Activated naive CD8-positive, alpha-beta T cell treated with anti-CD3 and anti-CD28 coated beads for 36 hours (primary cell): ENCODE measurements at regions not wholly inside any gene's neighbourhood (a gene's known extent, or its start where the extent isn't known, plus 50 kb on each side); places are given as distances from the start of the nearest gene placed in this dataset.

ENCODE experiments used
- DNase-seq: peaks from one replicate; pipeline ENCODE4 v3.0.0; 2021
- H3K27ac Mint-ChIP-seq: one replicate; pipeline ENCODE4 v1.8.0; 2022; ENCODE audit warnings: mild to moderate bottlenecking, moderate library complexity, mixed read lengths
- H3K27me3 Mint-ChIP-seq: one replicate; pipeline ENCODE4 v1.8.0; 2022; ENCODE audit warnings: mild to moderate bottlenecking, mixed read lengths
- H3K36me3 Mint-ChIP-seq: one replicate; pipeline ENCODE4 v1.8.0; 2021; ENCODE audit warnings: mild to moderate bottlenecking, mixed read lengths
- H3K4me1 Mint-ChIP-seq: one replicate; pipeline ENCODE4 v1.8.0; 2021; ENCODE audit warnings: mixed read lengths
- H3K4me3 Mint-ChIP-seq: one replicate; pipeline ENCODE4 v1.8.0; 2022; ENCODE audit warnings: mild to moderate bottlenecking, moderate library complexity, mixed read lengths
- H3K9me3 Mint-ChIP-seq: one replicate; pipeline ENCODE4 v1.8.0; 2022; ENCODE audit warnings: mixed read lengths

DNA sequence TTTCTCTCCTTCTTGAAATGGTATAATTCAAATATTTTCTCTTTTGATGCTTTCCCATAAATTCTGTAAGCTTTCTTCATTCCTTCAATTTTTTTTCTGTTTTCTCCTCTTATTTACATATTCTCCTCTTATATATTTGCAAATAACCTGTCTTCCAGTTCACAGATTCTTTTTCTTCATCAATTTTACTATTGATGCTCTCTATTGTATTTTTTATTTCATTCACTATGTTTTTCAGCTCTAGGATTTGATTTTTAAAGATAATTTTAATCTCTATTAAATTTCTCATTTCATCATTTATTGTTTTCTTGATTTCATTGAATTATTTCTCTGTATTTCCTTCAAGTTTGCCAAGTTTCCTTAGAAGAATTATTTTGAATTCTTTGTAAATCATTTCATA lies 54.0 kb upstream of the PRPS1L1 start:
- DNase-seq, result no peak
- peaks cover 31% of the 10 kb centered on the region for H3K27me3 Mint-ChIP-seq
- no peak overlapping the region for H3K4me3 Mint-ChIP-seq
- H3K9me3 Mint-ChIP-seq, result peaks cover 16% of the 10 kb centered on the region
- H3K27ac Mint-ChIP-seq, result no peak overlapping the region
- peaks cover 2% of the 10 kb centered on the region for H3K36me3 Mint-ChIP-seq
- peaks cover 4% of the 10 kb centered on the region for H3K4me1 Mint-ChIP-seq

DNA sequence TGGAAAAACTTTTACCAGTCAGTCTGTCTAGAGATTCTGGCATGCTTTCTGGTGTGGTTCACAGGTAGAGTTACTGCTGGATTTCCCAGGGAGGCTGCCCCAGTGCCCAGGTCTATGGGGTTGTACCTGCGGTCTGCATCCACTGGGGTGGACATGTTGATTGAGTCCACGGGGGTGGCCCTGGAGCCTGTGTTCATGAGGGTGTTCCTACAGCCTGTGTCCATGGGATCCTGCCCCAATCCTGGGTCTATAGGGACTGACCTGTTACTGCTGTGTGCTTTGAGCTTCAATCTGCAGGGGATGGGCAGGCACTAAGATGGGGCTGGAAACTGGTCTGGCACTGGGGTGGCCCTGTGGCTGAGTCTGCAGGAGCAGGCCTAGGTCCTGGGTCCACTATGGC lies 54.5 kb upstream of the PRPS1L1 start:
- Mint-ChIP-seq H3K27me3 (peaks cover 35% of the 10 kb centered on the region), H3K4me1 (peaks cover 4% of the 10 kb centered on the region), H3K27ac (no peak overlapping the region), H3K36me3 (peaks cover 2% of the 10 kb centered on the region), H3K4me3 (no peak overlapping the region), H3K9me3 (peaks cover 16% of the 10 kb centered on the region)
- no peak for DNase-seq

DNA sequence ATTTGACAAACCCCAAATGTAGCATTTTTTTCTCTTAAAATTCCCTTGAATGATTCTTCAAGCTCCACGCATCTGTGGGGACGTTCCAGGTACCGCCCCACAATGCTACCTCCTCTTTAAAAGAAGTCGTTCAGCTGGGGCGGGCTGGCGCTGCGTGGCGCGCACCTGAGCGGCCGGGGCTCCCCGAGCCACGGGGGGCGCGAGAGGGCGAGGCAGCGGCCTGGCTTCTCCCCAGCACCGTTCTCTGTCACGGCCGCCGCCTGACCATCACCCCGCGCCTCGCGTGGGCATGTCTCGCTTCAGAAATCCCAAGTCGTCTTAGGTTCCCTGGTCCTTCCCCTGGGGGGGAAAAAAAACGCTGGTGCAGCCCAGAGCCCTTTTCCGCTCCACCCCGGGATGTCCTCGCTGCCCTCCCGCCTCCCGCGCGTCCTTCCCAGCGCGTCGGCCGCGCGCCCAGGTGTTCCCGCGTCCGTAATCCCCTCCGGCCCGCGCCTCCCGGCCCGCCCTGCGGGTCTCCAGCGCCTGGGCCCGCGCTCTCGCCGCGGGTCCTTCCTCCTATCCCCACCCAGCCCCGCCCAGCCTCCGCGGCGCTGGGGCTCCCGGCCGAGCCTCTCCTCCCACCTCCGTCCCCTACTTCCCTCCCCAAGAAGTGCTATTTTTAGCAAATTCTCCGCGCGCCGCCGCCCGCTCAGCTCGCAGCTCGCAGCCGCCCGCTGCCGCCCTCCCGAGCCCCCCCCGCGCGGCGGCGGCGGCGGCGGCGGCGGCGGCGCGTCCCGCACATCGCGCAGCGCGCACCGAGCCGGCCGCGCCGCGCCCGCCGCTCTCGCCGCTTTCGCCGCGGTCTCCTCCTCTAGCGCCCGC lies 58.7 kb upstream of the PRPS1L1 start:
- Mint-ChIP-seq H3K9me3 (peaks cover 8% of the 10 kb centered on the region), H3K36me3 (peaks cover 2% of the 10 kb centered on the region), H3K4me1 (peaks cover 4% of the 10 kb centered on the region), H3K27ac (no peak overlapping the region), H3K4me3 (peak overlapping the region; percentile 61), H3K27me3 (peaks cover 56% of the 10 kb centered on the region)
- DNase-seq, result peak; percentile 15

DNA sequence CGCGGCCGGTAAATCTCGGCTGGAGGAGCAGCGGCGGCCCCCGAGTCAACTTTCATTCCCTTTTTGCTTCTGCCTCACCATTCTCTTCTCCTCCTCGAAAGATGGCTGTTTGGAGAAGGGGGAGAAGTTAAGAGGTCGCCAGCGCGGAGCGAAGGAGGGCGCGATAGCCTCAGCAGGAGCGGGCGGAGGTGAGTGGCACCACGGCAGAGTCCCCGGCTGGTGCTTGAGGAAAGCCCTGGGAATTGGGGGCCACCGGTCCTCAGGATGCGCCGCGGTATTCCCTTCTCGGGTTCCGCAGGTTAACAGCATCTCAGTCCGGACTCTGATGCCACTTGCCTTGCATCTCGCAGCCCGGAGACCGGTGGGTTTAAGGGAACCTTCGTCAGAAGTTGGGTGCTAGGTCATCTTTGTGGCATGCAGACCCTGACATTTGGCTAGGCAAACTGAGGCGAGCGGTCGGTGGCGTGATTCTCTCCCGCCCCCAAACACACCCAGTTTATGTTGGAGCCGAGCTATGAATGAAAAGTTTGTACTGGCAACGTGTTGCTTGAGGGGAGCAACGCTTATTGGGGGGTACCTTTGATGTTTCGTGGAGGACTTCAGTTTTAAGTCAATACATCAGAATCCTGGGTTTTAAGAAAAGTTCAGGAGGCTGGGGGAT lies 59.5 kb upstream of the PRPS1L1 start:
- Mint-ChIP-seq H3K4me3 (peak overlapping the region; percentile 61), H3K4me1 (peaks cover 4% of the 10 kb centered on the region), H3K27ac (no peak overlapping the region), H3K36me3 (no peaks in the 10 kb centered on the region), H3K27me3 (peaks cover 53% of the 10 kb centered on the region), H3K9me3 (peaks cover 3% of the 10 kb centered on the region)
- no peak for DNase-seq

DNA sequence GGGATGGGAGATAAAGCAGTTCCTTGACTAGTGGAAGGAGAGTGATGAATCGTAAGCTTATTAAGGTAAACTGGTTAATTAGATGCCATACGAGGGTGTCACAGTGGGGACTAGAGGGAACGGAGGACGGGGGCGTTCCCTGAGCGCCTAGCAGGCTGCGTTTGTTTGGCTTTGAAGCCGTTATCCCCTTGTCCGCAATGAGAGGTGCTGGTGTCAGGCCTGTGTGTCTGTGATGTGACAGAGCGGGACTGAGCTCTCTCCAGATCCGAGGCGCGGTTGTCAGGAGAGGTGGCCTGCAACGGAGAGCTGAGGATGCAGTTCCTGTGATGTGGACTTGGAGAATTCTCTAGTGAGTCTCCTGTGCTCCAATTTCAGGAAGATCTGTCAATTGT lies 60.0 kb upstream of the PRPS1L1 start:
- H3K27ac Mint-ChIP-seq, result no peak overlapping the region
- H3K27me3 Mint-ChIP-seq, result peaks cover 53% of the 10 kb centered on the region
- H3K36me3 Mint-ChIP-seq, result no peaks in the 10 kb centered on the region
- no peak for DNase-seq
- no peak overlapping the region for H3K4me3 Mint-ChIP-seq
- H3K4me1 Mint-ChIP-seq, result peaks cover 4% of the 10 kb centered on the region
- peaks cover 3% of the 10 kb centered on the region for H3K9me3 Mint-ChIP-seq

DNA sequence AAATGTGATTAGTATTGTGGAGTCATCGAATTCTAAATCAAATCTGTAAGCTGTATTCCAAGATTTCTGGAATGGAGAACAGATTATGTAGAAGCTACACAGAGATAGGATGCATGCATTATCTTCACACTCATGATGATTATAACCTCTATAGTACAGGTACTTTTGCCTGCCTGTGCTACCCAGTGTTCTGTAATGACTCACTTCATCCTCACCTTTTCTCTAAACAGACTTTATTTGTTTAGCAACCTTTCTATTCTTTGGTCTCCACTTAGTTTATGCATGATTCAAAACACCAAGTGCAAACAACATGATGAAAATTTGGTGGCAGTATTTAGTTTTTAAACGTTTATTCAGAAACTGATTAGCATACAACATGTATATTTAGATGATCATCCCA lies 68.4 kb upstream of the PRPS1L1 start:
- Mint-ChIP-seq H3K4me1 (no peaks in the 10 kb centered on the region), H3K36me3 (no peaks in the 10 kb centered on the region), H3K4me3 (no peak overlapping the region), H3K9me3 (no peaks in the 10 kb centered on the region), H3K27me3 (no peaks in the 10 kb centered on the region), H3K27ac (no peak overlapping the region)
- no peak for DNase-seq

DNA sequence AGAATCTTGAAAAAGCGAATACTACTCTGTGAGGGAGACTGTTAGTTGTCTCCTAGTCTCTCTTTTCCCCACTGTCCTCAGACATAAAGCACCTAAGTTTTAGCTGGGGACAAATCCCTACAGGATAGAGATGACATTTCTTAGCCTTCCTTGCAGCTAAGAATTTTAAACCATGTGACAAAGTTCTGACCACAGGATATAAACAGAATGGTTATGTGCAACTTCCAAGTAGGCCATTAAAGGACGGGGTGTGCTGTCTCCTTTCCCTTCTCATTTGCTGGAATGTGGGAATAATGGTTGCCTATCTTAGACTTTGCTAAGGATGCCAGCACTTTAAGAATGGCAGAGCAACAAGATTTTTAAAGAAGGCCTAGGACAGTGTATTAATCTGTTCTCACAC lies 74.9 kb upstream of the PRPS1L1 start:
- no peak overlapping the region for H3K4me3 Mint-ChIP-seq
- no peak overlapping the region for H3K27ac Mint-ChIP-seq

DNA sequence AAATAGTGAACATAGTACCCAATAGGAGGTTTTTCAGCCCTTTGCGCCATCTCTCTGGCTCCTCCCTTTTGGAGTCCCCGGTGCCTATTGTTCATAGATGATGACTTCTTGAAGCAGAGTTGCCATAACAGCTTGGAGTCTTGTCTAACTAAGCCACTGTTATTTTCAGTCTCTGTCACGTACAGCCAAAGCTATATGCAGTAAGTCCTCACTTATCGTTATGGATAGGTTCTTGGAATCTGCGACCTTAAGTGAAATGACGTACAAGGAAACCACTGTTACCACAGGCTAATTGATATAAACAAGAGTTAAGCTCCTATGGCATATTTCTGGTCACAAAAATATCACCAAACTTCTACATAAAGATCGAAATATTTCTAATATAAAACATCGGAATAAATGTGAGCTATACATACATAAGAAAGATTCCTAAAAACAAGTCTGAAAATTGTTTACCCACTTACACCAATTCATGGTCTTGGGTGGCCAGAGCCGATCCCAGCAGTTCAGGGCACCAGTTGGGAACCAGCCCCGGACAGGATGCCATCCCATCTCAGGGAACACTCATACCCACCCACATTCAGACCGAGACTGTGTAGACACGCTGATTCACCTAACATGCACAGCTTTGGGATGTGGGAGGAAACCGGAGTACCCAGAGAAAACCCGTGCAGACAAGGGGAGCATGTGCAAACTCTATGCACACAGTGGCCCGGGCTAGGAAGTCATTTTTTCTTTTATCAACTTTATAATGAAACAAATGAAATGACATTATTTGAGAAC lies 76.0 kb upstream of the PRPS1L1 start:
- Mint-ChIP-seq H3K27me3 (peaks cover 11% of the 10 kb centered on the region), H3K9me3 (no peaks in the 10 kb centered on the region), H3K4me1 (no peaks in the 10 kb centered on the region), H3K4me3 (no peak overlapping the region), H3K36me3 (no peaks in the 10 kb centered on the region), H3K27ac (no peak overlapping the region)
- DNase-seq, result no peak

More for the DNA sequence above, 74.9 kb upstream of the PRPS1L1 start:
- no peaks in the 10 kb centered on the region for H3K36me3 Mint-ChIP-seq
- H3K9me3 Mint-ChIP-seq, result no peaks in the 10 kb centered on the region
- peaks cover 7% of the 10 kb centered on the region for H3K27me3 Mint-ChIP-seq
- no peak for DNase-seq
- no peaks in the 10 kb centered on the region for H3K4me1 Mint-ChIP-seq

DNA sequence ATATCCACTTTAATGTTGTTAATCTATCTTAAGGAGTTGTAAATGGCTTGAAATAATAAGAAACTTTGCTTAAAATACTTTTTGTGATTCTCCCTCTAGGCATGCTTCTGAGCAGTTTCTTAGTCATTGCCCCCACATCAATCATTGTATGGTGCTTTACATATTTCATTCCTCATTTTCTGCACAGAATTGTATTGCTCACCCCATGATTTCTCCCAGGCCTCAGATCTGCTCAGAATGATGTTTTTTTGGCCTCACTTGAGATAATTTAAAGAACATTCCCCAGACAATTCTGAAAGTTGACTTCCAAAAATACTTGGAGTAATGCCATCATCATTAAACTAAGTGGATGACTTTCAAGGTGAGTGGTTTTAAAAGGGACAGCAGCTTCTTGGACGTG lies 82.1 kb upstream of the PRPS1L1 start:
- no peaks in the 10 kb centered on the region for H3K36me3 Mint-ChIP-seq
- H3K4me3 Mint-ChIP-seq, result no peak overlapping the region
- no peak for DNase-seq
- no peaks in the 10 kb centered on the region for H3K4me1 Mint-ChIP-seq
- H3K9me3 Mint-ChIP-seq, result no peaks in the 10 kb centered on the region
- H3K27ac Mint-ChIP-seq, result no peak overlapping the region
- peaks cover 11% of the 10 kb centered on the region for H3K27me3 Mint-ChIP-seq

DNA sequence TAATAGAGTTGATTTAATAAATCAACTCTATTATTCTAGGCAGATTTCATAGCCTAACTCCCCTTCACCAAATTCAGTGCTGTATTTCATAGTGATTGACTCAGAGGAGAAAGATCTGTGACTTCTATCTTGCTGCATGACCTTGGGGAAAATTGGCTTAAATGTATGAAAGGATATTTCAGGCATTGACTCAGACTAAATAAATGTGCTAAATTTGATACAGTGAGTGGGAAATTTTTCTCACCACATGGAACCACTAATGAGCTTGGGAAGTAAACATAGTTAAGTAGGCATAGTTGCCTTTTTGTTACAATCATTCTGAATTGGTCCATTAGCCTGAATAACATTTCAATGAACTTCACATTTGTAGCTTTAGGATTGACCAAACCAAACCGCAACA lies 89.0 kb upstream of the PRPS1L1 start:
- Mint-ChIP-seq H3K4me3 (no peak overlapping the region), H3K4me1 (no peaks in the 10 kb centered on the region), H3K9me3 (no peaks in the 10 kb centered on the region), H3K27ac (no peak overlapping the region), H3K36me3 (no peaks in the 10 kb centered on the region), H3K27me3 (no peaks in the 10 kb centered on the region)
- no peak for DNase-seq

DNA sequence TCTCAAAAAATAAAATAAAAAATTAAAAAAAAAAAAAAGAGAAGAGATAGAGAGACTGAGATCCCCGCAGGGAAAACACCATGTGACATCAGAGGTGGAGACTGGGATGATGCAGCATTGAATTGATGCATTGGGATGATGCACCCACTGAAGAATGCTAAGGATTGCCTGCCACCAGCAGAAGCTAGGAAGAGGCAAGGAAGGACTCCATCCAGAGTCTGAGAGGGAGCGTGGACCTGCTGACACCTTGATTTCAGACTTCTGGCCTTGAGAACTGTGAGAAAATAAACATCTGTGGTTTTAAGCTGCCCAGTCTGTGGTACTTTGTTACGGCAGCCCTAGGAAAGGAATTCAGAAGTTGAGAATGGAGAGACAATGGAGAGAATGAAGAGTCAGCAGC lies 89.8 kb upstream of the PRPS1L1 start:
- no peak for DNase-seq
- Mint-ChIP-seq H3K9me3 (no peaks in the 10 kb centered on the region), H3K27ac (no peak overlapping the region), H3K27me3 (no peaks in the 10 kb centered on the region), H3K4me3 (no peak overlapping the region), H3K36me3 (no peaks in the 10 kb centered on the region), H3K4me1 (no peaks in the 10 kb centered on the region)

DNA sequence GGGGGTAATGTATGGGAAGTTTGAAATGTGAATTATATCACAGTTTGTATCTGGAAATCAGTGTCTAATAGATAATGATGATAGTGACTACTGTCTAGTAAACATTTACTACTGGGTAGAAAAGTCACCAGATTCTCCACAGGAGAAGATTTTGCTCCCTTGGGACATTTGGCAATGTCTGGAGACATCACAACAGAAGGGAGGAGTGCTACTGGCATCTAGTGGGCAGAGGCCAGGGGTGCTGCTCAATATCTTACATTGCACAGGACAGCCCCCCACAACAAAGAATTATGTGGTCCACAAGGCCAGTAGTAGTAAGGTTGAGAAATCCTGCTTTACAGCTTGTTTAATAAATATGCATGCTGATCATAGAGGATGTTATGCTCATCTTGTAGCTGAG lies 92.3 kb upstream of the PRPS1L1 start:
- no peak overlapping the region for H3K27ac Mint-ChIP-seq
- H3K4me1 Mint-ChIP-seq, result no peaks in the 10 kb centered on the region
- no peaks in the 10 kb centered on the region for H3K27me3 Mint-ChIP-seq
- no peak for DNase-seq
- no peaks in the 10 kb centered on the region for H3K36me3 Mint-ChIP-seq
- H3K9me3 Mint-ChIP-seq, result no peaks in the 10 kb centered on the region
- H3K4me3 Mint-ChIP-seq, result no peak overlapping the region

DNA sequence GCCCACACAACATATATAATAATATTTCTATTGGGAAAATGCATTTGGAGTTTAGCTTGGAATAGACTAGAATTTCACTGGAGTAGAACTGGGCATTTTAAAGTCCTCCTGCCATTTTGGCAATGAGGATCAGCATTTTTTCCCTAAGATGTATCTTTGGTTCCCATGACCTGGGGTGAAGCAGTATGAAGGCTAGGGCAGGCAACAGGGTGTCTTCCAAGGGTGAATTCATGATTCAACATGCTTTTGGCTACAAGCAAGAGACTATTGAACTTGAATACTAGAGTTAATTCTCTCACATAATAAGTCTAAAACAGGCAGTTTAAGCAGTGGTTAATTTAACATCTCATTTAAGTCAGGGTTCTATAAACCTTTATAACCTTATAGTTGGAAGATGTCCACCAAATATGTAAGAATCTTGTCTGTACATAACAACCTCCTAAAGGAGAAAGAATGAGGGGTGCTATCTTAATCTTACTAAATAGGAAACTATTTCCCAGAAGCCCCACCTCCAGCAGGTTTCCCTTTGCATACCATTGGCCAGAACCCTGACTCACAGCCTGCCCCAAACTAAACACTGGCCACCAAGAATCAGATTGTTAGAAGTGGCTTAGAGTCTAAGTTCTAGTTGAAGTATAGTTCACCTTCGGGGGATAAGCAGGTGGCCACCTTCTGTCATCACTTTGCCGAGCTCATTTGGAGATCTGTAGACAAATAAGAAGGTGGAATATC lies 96.0 kb upstream of the PRPS1L1 start:
- no peaks in the 10 kb centered on the region for H3K4me1 Mint-ChIP-seq
- no peak overlapping the region for H3K27ac Mint-ChIP-seq
- DNase-seq, result no peak
- no peaks in the 10 kb centered on the region for H3K36me3 Mint-ChIP-seq
- no peak overlapping the region for H3K4me3 Mint-ChIP-seq
- peaks cover 4% of the 10 kb centered on the region for H3K27me3 Mint-ChIP-seq
- H3K9me3 Mint-ChIP-seq, result no peaks in the 10 kb centered on the region

DNA sequence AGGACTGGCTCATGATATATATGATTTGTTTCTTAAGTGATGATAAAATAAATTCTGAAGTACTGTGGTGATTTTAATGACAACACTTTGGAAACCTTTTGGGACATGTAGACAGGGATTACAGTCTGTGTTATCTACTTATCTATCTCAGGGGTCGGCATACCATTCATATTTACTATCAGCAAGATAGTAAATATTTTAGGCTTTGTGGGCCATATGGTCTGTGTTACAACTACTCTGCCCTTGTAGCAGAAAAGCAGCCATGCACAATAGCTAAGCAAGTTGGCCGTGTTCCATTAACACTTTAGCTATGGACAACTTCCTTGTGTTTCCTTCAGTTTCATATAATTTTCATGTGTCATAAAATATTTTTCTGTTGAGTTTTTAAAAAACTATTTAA lies 97.8 kb upstream of the PRPS1L1 start:
- Mint-ChIP-seq H3K36me3 (no peaks in the 10 kb centered on the region), H3K9me3 (no peaks in the 10 kb centered on the region), H3K27me3 (peaks cover 5% of the 10 kb centered on the region), H3K4me3 (no peak overlapping the region), H3K27ac (no peak overlapping the region), H3K4me1 (no peaks in the 10 kb centered on the region)
- no peak for DNase-seq

DNA sequence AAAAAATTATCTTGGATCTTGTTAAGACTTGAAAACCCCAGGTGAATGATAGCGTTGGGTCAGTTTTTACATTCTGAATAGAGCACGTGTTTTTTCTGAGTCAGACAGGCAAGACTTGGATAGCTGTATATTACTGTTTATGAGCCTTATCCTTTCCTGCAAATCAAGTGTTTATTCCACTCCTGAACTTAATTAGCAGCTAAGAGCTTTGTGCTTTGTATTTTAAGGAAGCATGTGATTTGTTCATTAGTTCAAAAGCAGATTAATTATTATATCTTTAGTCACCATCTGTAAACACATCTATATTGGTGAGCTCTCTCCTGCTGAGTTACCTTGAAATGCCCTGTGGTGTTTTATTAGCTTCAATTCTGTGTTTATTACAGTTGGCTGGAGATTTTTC lies 98.6 kb upstream of the PRPS1L1 start:
- Mint-ChIP-seq H3K4me1 (no peaks in the 10 kb centered on the region), H3K9me3 (no peaks in the 10 kb centered on the region), H3K36me3 (no peaks in the 10 kb centered on the region), H3K27me3 (peaks cover 5% of the 10 kb centered on the region), H3K27ac (no peak overlapping the region), H3K4me3 (no peak overlapping the region)
- no peak for DNase-seq
